Cardiac muscle cell (in vitro differentiated cells and primary cell): ENCODE measurements at regions not wholly inside any gene's neighbourhood (a gene's known extent, or its start where the extent isn't known, plus 50 kb on each side); places are given as distances from the start of the nearest gene placed in this dataset.

Experiments used
- DNase-seq, 2 donors: peaks; one replicate each; pipeline versions ENCODE4 v3.0.0 to v3.0.0-alpha.2; 2010 to 2017; ENCODE audit warnings: low read depth in 1 of 2, low spot score in 1 of 2
- H3K27ac ChIP-seq: fragments of 200-600 bp; sonication (generic); 2 replicates; pipeline ENCODE4 v1.5.1; 2016
- H3K27me3 ChIP-seq: fragments of 200-600 bp; sonication (generic); 2 replicates; pipeline ENCODE4 v1.6.0; 2016; ENCODE audit warnings: control low read depth
- H3K36me3 ChIP-seq: fragments of 200-600 bp; sonication (generic); 2 replicates; pipeline ENCODE4 v1.5.1; 2016; ENCODE audit warnings: control low read depth
- H3K4me1 ChIP-seq: fragments of 200-600 bp; sonication (generic); 2 replicates; pipeline ENCODE4 v1.8.1; 2017; ENCODE audit warnings: low read depth, mild to moderate bottlenecking, mixed run types
- H3K4me3 ChIP-seq: fragments of 200-600 bp; sonication (generic); 2 replicates; pipeline ENCODE4 v1.5.1; 2016; ENCODE audit warnings: mild to moderate bottlenecking
- H3K9me3 ChIP-seq: fragments of 200-600 bp; sonication (generic); 2 replicates; pipeline ENCODE4 v1.5.1; 2017; ENCODE audit warnings: low read depth, mild to moderate bottlenecking, control low read depth
- TF ChIP-seq, protein P1 (sequence below): IDR thresholded peaks from 2 replicates; pipeline ENCODE4 v1.5.1; 2012; ENCODE audit warnings: low read depth, mild to moderate bottlenecking, low read length

GRCh38 chr9:28999057-28999456 lies 1425.8 kb upstream of the C9orf72 start:
- Histone ChIP-seq H3K4me1 (no peaks in the 10 kb centered on the region), H3K4me3 (no peak overlapping the region), H3K9me3 (no peaks in the 10 kb centered on the region), H3K27me3 (peaks cover 12% of the 10 kb centered on the region), H3K27ac (no peak overlapping the region), H3K36me3 (no peaks in the 10 kb centered on the region)
- DNase-seq, result no peak
- TF ChIP-seq, protein P1, sequence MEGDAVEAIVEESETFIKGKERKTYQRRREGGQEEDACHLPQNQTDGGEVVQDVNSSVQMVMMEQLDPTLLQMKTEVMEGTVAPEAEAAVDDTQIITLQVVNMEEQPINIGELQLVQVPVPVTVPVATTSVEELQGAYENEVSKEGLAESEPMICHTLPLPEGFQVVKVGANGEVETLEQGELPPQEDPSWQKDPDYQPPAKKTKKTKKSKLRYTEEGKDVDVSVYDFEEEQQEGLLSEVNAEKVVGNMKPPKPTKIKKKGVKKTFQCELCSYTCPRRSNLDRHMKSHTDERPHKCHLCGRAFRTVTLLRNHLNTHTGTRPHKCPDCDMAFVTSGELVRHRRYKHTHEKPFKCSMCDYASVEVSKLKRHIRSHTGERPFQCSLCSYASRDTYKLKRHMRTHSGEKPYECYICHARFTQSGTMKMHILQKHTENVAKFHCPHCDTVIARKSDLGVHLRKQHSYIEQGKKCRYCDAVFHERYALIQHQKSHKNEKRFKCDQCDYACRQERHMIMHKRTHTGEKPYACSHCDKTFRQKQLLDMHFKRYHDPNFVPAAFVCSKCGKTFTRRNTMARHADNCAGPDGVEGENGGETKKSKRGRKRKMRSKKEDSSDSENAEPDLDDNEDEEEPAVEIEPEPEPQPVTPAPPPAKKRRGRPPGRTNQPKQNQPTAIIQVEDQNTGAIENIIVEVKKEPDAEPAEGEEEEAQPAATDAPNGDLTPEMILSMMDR, result no peak

- Histone ChIP-seq H3K4me1 (no peaks in the 10 kb centered on the region), H3K27ac (no peak overlapping the region), H3K9me3 (no peaks in the 10 kb centered on the region), H3K36me3 (no peaks in the 10 kb centered on the region), H3K27me3 (peaks cover 12% of the 10 kb centered on the region), H3K4me3 (no peak overlapping the region)
- no peak for DNase-seq
- TF ChIP-seq, protein P1, result no peak
These were observed 1426.5 kb upstream of the C9orf72 start for GRCh38 chr9:28999806-29000205.

DNA sequence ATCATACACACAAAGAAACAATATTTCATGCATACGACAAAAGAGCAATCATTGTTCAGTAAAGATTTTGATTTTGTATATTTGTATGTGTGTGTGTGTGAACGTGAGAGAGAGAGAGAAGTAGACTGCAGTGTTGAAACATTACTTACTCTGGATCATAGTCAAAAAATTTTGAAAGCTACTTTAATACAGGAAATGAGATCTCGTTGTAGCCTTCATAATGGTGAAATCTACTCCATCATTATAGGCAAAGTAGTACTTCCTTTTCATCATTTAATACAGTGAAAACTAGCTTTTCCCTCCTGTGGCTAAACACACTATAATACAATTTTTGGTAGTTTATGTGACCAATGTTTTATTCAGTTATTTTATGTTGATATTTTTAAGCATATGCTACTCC lies 1427.7 kb upstream of the C9orf72 start:
- TF ChIP-seq, protein P1, result no peak
- no peak for DNase-seq
- H3K27ac ChIP-seq, result no peak overlapping the region

GRCh38 chr9:29004988-29005387 lies 1431.7 kb upstream of the C9orf72 start:
- no peaks in the 10 kb centered on the region for H3K9me3 ChIP-seq
- H3K27ac ChIP-seq, result no peak overlapping the region
- no peaks in the 10 kb centered on the region for H3K4me1 ChIP-seq
- no peaks in the 10 kb centered on the region for H3K36me3 ChIP-seq
- H3K27me3 ChIP-seq, result peaks cover 12% of the 10 kb centered on the region
- TF ChIP-seq, protein P1, result no peak
- no peak overlapping the region for H3K4me3 ChIP-seq
- DNase-seq, result no peak

More for the DNA sequence above, 1427.7 kb upstream of the C9orf72 start:
- Histone ChIP-seq H3K4me3 (no peak overlapping the region), H3K27me3 (peaks cover 12% of the 10 kb centered on the region), H3K9me3 (no peaks in the 10 kb centered on the region), H3K36me3 (no peaks in the 10 kb centered on the region), H3K4me1 (no peaks in the 10 kb centered on the region)

DNA sequence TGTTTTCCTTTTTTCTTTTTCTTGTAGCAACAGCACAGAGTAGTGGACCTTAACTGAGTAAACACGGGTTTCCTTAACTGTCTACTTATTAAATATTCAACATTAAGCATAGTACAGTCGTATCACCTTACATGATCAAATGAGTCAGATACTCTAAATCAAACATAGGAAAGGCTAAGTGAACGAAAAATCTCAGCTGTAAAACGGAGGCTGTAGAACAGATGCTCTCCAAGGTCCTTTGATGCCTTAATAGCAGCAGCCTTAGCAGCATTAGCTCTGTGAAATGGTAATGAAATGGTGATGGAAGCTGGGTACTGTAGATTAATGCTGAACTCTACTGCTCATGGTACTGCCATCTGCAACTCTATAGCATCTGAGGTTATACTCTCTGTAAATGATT lies 1433.3 kb upstream of the C9orf72 start:
- no peak for DNase-seq
- TF ChIP-seq, protein P1, result no peak
- Histone ChIP-seq H3K27me3 (peaks cover 12% of the 10 kb centered on the region), H3K36me3 (no peaks in the 10 kb centered on the region), H3K9me3 (no peaks in the 10 kb centered on the region), H3K4me3 (no peak overlapping the region), H3K4me1 (no peaks in the 10 kb centered on the region), H3K27ac (no peak overlapping the region)

DNA sequence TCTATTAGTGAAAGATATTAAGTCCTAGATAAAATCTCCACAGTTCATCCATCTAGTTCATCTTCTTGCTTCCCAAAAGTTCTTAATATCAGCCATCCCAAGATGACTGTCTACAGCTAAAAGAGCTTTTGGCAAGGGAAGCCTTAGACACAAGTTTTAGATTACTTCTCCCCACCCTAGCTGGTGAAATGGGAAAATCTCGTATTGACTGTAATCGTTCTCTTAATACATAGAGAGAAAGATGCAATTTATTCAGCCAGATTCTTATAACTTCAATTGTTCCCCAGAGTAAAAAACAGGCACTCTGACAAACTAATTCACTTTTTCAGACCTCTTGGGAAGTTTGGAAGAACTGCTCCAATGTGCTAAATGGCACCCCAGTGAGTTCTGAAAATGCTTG lies 1439.6 kb upstream of the C9orf72 start:
- no peaks in the 10 kb centered on the region for H3K4me1 ChIP-seq
- H3K27ac ChIP-seq, result no peak overlapping the region
- TF ChIP-seq, protein P1, result no peak
- H3K36me3 ChIP-seq, result no peaks in the 10 kb centered on the region
- no peak for DNase-seq
- no peak overlapping the region for H3K4me3 ChIP-seq
- no peaks in the 10 kb centered on the region for H3K27me3 ChIP-seq
- no peaks in the 10 kb centered on the region for H3K9me3 ChIP-seq
